AG04450 (cell line): ENCODE measurements at regions not wholly inside any gene's neighbourhood (a gene's known extent, or its start where the extent isn't known, plus 50 kb on each side); places are given as distances from the start of the nearest gene placed in this dataset.

Source experiments
- CTCF ChIA-PET: fragments of 300-600, 350-600 bp; formaldehyde crosslinking; extraction: SDS; loops from one replicate; lab custom pipeline; 2022; ENCODE audit warnings: antibody characterized with exemption, inconsistent platforms; lab: Charles Lee
- POLR2A ChIA-PET: fragments of 350-600 bp; formaldehyde crosslinking; extraction: SDS; loops from one replicate; lab custom pipeline; 2021; ENCODE audit warnings: antibody characterized with exemption, inconsistent platforms; lab: Yijun Ruan, JAX
- DNase-seq: peaks from one replicate; pipeline ENCODE4 v3.0.0-alpha.2; 2011; ENCODE audit warnings: low read depth, low spot score
- H3K27ac ChIP-seq: one replicate; pipeline ENCODE4 v1.5.1; 2012; ENCODE audit warnings: low read depth, low read length, control low read depth
- H3K27me3 ChIP-seq: one replicate; pipeline ENCODE4 v1.6.0; 2012; ENCODE audit warnings: low read length; ENCODE audit not compliant: control insufficient read depth, insufficient read depth
- H3K4me3 ChIP-seq: 2 replicates; pipeline ENCODE4 v1.5.1; 2011; ENCODE audit warnings: mild to moderate bottlenecking, low read depth, low read length, control low read depth
- H3K9me3 ChIP-seq: 2 replicates; pipeline ENCODE4 v1.5.1; 2012; ENCODE audit warnings: low read length; ENCODE audit not compliant: control insufficient read depth, insufficient read depth
- TF ChIP-seq, protein P1 (sequence below): IDR thresholded peaks from 2 replicates; pipeline ENCODE4 v1.5.1; 2011; ENCODE audit warnings: low read depth, low read length, control low read depth, inconsistent platforms

DNA sequence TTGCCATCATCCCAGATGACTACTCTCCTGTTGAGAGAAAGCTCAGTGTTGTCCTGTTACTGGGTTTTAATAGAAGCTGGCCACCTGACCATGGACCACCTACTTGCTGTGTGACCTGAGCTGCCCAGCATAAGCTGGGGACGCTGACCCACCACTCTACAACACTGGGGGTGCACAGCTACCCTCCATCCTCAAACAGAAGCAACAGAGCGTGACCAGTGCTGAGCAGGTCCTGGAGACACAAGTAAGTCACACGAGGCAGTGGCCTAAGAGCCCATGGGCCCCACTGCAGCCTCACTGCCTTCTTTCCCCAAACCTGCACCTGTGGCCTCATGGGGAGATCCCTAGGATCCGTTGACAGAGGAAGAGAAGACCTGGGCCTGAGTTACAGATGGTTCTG is 198.6 kb upstream of the ADARB2 start:
- Histone ChIP-seq H3K4me3 (no peak overlapping the region), H3K9me3 (peaks cover 54% of the 10 kb centered on the region), H3K27me3 (no peaks in the 10 kb centered on the region), H3K27ac (no peak overlapping the region)
- POLR2A ChIA-PET = no interaction called here
- no peak for DNase-seq
- CTCF ChIA-PET = no interaction called here
- TF ChIP-seq, protein P1, sequence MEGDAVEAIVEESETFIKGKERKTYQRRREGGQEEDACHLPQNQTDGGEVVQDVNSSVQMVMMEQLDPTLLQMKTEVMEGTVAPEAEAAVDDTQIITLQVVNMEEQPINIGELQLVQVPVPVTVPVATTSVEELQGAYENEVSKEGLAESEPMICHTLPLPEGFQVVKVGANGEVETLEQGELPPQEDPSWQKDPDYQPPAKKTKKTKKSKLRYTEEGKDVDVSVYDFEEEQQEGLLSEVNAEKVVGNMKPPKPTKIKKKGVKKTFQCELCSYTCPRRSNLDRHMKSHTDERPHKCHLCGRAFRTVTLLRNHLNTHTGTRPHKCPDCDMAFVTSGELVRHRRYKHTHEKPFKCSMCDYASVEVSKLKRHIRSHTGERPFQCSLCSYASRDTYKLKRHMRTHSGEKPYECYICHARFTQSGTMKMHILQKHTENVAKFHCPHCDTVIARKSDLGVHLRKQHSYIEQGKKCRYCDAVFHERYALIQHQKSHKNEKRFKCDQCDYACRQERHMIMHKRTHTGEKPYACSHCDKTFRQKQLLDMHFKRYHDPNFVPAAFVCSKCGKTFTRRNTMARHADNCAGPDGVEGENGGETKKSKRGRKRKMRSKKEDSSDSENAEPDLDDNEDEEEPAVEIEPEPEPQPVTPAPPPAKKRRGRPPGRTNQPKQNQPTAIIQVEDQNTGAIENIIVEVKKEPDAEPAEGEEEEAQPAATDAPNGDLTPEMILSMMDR = no peak

DNA sequence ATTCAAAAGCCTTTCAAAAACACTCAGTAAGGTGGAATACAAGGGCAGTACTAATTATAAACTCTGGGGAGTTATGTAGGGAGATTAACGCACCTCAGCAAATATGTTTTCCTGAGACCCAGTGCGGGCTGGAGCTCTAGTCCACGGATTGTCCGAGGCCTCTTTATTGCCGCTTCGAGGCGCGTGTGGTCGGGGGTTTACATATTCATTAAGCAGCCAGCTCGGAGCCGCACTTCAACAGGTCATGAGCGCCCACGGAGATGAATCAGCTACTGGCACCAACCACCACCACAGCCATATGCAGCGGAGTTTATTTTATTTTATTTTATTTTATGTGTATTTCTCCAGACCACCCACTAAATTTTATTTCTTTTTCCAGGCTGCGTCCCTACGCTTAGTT is 195.9 kb upstream of the ADARB2 start:
- Histone ChIP-seq H3K9me3 (peaks cover 46% of the 10 kb centered on the region), H3K4me3 (no peak overlapping the region), H3K27ac (no peak overlapping the region), H3K27me3 (no peaks in the 10 kb centered on the region)
- POLR2A ChIA-PET = no interaction called here
- no peak for DNase-seq
- TF ChIP-seq, protein P1 = no peak
- CTCF ChIA-PET = no interaction called here

DNA sequence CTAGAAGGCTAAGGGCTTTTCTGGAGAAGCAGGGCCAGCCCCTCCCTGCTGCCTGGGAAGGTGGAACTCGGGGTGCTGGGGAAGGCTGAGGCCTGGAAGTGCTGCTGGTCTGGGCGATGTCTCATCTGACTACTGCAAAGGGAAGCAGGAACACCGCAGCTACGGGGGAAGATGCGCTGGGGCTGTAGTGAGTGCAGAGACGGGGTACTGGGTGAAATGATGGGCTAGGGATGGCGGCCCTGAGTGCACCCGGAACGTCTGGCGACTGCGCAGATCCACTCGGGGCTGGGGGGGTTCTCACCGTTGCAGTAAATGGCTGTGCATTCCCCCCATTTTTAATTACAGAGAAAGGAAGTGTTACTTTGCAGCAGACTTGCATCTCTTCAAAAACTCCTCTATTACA is 195.4 kb upstream of the ADARB2 start:
- TF ChIP-seq, protein P1 = no peak
- Histone ChIP-seq H3K27ac (no peak overlapping the region), H3K4me3 (no peak overlapping the region), H3K9me3 (peaks cover 46% of the 10 kb centered on the region), H3K27me3 (no peaks in the 10 kb centered on the region)
- no peak for DNase-seq
- POLR2A ChIA-PET = no interaction called here
- CTCF ChIA-PET = no interaction called here

DNA sequence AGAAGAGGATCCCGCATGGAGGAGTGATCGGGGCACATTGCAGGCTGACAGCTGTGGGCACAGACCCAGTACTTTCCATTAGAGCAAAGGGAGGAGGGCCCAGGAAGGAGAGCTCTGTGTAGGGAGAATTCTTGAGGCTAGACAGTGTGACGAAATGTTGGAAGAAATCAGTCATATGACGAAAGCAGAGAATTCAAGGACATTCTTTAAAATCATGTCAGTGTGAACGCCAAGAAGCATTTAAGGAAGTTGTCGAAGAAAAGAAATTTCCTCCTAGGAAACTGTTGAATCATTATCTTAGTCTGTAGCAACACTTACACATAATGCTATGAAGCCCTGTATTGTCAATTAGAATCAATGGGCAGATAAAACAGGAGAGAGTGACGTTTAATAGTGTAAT is 191.3 kb upstream of the ADARB2 start:
- POLR2A ChIA-PET = no interaction called here
- TF ChIP-seq, protein P1 = no peak
- Histone ChIP-seq H3K27ac (no peak overlapping the region), H3K27me3 (no peaks in the 10 kb centered on the region), H3K9me3 (peaks cover 28% of the 10 kb centered on the region), H3K4me3 (no peak overlapping the region)
- DNase-seq = no peak
- CTCF ChIA-PET = no interaction called here

DNA sequence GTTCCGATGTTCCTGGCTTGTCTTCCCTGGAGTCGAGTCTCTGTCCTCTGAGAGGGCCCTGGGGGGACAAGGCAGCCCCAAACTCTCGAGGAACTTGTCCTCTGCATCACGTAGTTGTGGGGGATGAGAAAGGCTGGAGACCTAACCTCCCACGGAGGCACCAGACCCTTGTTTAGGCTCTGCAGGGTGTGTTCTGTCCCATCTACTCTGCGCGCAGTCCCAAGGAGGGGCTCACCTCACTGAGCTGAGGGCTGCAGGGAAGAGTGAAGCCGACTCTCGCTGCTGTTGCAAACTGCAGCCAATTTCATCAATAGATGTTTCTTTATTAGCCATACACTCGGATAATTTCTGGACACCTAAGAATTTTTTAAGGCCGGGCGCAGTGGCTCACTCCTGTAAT is 186.7 kb upstream of the ADARB2 start:
- no peaks in the 10 kb centered on the region for H3K27me3 ChIP-seq
- POLR2A ChIA-PET = no interaction called here
- CTCF ChIA-PET = no interaction called here
- DNase-seq = no peak
- no peak overlapping the region for H3K4me3 ChIP-seq
- H3K9me3 ChIP-seq = peaks cover 9% of the 10 kb centered on the region
- TF ChIP-seq, protein P1 = no peak
- H3K27ac ChIP-seq = no peak overlapping the region
